GM21360 (cell line): ENCODE measurements at regions not wholly inside any gene's neighbourhood (a gene's known extent, or its start where the extent isn't known, plus 50 kb on each side); places are given as distances from the start of the nearest gene placed in this dataset.

Source experiments
- ATAC-seq: cut with Tn5 transposase; IDR thresholded peaks from one replicate; pipeline ENCODE4 v1.9.1; 2021; ENCODE audit warnings: mild to moderate bottlenecking, moderate library complexity; ENCODE audit not compliant: unreplicated experiment

DNA sequence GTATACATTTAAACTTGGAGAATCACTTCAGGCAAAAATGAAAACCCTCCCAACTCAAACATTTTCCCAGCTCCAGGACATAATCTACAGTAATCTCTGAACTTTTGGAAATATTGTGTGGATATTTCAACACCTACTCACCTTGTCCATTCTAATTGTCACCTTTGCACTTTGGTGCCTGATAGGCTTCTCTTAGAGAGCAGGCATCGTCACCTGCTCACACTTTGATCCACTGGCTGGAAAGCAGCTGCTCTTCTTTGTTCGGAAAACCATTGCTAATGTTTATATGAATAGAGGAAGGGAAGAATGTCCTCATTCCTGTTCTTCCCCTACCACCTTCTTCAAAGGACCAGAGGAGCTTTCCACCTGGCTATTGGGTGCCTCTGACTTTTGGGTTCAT, 411.2 kb downstream of the FGF9 start:
- ATAC-seq: no peak

GRCh38 chr13:22082437-22083100, 411.7 kb downstream of the FGF9 start:
- ATAC-seq: no peak

GRCh38 chr13:22085001-22085400, 414.1 kb downstream of the FGF9 start:
- ATAC-seq: no peak

GRCh38 chr13:22086597-22087330, 415.9 kb downstream of the FGF9 start:
- ATAC-seq: no peak

DNA sequence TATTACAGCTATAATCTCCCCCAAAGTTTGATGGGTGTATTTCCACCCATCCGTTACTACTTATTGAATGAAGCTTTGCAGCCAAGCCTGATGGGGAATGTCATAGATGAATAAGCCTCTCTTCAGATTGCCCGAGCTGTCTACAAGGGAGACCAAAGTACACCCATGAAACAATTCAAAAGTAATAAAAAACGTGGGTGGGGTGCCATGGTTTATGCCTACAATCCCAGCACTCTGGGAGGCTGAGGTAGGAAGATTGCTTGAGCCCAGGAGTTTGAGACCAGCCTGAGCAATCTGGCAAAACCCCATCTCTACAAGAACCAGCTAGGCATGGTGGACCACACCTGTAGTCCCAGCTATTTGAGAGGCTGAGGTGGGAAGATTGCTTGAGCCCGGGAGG, 419.2 kb downstream of the FGF9 start:
- ATAC-seq: no peak

DNA sequence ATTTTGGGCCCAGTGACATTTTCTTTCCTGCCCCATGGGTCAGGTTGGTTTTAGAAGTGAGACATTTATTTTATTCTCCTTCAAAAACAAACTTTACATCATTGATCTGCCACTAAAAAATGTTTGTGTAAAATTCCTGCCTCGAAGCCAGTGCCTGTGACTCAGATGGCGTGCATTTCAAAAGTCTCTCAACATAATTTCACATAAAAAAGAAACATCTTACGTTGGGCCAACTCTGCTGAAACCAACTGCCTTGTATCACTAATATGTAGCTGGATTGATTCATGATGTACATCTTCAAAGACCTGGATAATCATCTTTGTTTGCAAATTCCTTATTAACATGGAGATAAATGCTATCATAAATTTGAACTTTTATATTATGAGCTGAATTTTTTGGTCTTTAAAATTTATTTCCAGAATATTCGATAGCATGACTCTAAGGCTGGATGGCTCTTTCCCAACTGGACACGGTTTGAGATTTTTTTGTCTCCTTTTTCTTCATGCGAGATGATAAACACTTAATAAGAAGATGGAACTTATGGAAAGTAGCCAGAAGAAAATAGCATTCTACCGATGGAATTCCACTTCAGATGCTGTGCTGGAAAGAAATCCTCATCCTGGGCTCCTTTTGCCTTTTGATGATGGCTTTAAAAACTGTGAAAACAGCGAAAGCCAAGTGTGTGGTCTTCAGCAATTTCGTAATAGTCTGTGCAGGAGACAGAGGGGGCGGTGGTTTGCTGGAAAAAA, 420.5 kb downstream of the FGF9 start:
- no peak for ATAC-seq

DNA sequence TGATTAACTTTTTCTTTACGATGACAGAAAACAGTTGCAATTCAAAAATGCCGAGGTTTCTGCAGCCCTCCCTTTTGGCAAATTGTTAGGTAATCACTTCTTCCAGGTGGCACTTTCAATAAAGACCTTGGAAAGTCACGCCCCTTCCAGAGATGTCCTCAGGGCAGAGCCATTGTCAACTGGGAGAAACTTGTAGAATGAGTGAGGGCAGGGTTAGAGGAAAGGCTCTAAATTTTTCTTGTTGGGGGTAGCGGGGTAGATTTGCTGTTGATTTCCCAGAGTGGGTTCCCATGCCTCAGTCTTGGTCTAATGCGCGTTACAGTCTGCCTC, 421.1 kb downstream of the FGF9 start:
- ATAC-seq: no peak

DNA sequence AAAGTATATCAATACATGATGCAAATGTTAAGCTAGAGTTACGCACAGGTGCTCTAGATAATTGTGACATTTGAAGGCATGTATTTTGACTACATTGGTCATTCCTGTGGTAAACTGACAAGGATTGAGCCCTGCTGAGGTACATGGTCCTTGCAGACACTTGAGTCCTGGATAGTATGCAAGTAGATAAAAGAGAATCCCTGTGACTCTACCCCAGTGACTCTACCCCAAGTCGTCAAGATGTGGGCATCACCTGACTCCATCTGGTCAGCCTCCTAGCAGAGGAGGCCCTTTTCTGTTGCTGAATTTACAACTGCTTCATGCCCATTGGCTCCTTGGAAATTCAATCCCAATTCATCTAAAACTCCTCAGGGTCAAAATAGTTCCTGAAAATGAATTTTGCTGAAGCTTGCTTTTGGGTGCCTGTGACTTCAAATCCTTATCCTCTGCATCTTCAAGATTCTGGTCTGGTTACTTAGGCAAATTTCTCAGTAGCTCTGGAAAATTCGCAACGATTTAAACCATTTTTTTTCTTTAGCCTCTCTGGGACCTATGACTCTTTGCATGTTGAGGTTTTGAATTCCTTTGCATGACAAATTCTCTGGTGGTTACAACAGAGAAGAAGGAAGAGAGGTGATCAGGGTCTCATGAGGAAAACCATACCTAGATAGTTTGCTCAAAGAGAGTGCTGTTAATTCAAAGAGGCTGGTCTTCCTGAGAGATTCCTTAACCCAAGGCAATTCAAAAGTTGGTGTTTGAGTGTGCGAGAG, 422.1 kb downstream of the FGF9 start:
- ATAC-seq: no peak

- ATAC-seq: no peak
Observed at GRCh38 chr13:22095794-22096193, 424.9 kb downstream of the FGF9 start.

DNA sequence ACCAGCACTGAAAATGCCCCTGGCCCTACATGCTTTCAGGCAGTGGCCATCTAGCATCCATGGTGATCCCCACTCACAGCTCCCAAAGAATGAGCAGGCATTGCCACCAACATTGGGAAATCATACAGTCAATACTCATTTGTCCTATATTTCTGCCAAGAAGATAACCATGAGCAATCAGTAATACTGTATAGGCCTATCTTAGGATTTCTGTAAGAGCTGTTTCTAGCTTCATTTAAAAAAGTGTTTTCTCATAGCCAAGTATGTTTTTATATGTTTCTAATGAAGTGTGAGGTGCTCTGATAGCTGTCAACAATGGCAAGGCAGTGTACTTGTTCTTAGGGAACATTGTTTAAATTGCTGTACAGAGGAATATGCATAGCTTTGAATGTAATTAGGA, 428.7 kb downstream of the FGF9 start:
- no peak for ATAC-seq

DNA sequence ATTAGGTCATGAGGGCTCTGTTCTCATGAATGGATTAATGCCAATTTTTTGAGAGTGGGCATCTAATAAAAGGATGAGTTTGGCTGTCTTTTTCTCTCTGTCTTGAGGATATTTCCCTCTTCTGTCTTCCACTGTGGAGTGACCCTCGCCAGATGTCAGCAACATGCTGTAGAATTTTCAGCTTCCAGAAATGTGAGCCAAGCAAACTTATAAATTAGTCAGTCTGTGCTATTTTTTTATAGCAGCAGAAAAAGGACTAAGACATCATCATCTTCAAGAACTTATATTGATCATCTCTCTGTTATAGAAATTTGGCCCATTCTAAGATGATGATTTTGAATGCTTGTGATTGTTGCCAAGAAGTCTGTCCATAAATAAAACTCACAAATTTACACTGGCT, 431.4 kb downstream of the FGF9 start:
- ATAC-seq: no peak

DNA sequence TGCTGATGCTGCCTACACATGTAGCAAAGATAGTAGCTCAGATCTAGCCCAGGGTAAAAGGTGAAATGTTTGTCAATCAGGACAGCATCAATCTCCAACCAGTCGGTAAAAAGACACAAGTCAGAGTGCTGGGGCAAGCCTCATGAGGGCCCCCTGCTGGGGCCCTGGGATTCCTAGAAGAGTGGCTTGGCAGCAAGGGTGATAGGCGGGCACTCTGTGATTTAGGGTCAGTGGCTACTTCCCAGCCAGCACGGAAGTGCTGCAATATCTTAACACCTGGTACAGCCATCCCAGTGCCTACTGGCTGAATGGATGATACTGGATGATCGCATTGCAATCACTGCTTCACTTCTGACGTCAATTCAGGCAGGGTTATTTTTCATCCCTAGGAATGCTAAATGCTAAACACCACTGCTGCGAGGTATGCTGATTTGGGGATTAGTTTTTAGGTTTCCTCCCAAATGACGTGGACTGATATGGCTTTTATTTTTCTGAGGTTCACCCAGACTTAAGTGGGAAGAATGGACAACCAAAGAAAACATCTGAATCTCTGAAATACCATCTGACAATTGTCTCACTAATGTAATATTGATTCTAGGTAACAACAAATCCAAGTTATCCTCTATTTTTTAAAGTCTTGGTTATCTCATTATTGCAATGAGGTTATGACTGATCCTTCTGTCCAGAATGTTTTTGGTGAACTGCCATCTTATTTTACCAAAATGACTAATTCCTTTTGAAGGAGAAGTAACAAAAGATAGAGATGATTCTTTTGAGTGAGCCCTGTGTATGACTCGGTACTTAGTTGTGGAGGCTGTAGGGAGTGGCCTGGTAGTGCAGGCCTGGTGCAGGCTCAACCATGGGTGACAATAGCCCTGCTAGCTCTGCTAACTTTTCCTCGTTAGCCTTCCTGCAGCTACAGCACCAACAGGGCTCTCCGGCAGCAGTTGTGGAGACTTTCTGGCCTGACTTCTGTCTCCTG, 432.5 kb downstream of the FGF9 start:
- no peak for ATAC-seq

DNA sequence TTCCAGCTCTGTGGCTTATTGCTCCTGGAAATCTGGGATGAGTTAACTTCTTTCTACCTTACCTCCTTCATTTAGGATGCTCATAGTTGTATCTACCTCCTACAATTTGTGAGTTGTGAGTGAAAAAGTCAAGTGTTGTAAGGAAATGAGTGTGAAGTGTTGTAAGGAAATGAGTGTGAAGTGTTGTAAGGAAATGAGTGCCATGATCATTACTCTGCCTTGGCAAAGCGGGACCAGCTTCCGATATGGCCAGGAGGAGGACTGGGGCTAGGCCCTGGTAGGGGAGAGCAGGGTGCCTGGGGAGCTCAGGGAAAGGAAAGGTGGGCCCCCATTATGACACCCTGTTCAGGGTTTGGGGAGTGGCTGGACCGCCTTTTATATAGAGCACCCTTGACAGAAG, 435.2 kb downstream of the FGF9 start:
- ATAC-seq: no peak

DNA sequence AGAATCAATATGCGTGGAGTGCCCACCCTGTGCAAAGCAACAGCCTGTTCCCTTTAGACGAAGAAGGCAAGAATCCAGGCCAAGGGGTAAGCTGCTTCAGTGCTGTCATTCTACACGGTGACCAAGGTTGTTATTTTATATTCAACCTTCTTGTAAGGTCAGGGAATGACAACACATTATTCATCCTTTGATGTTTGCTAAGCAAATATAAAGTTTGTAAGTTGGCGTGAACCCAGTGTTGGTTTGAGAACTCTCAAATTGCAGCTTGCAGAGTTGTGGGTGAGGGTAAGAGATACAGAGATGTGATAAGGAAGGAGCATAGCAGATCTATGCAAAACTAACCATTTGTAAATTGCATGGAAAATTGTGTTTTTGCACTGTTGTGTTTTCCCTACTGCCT, 436.7 kb downstream of the FGF9 start:
- ATAC-seq: no peak

GRCh38 chr13:22108283-22108942, 437.5 kb downstream of the FGF9 start:
- ATAC-seq: no peak

- no peak for ATAC-seq
Observed at GRCh38 chr13:22108979-22109378, 438.1 kb downstream of the FGF9 start.

GRCh38 chr13:22110368-22110767, 439.5 kb downstream of the FGF9 start:
- no peak for ATAC-seq

- no peak for ATAC-seq
Observed at GRCh38 chr13:22111152-22111783, 440.4 kb downstream of the FGF9 start.

- no peak for ATAC-seq
Observed at GRCh38 chr13:22111961-22112360, 441.1 kb downstream of the FGF9 start.
